K562 (cell line): ENCODE measurements at regions not wholly inside any gene's neighbourhood (a gene's known extent, or its start where the extent isn't known, plus 50 kb on each side); places are given as distances from the start of the nearest gene placed in this dataset.

ENCODE experiments used
- FOXM1 ChIP-seq, 2 experiments: fragments of 450-650 bp in 1 of 2; sonication (generic) in 1 of 2; formaldehyde crosslinking in 1 of 2; IDR thresholded peaks; 2 replicates each; pipeline versions ENCODE4 v1.6.1 to v1.9.0; 2017 to 2022; ENCODE audit warnings: low read depth in 2 of 2, mild to moderate bottlenecking in 2 of 2, missing genetic modification reagents in 1 of 2, moderate library complexity in 1 of 2
- GATAD2A ChIP-seq: fragments of 450-650 bp; IDR thresholded peaks from 2 replicates; pipeline ENCODE4 v1.6.1; 2017
- HMGN3 ChIP-seq: IDR thresholded peaks from 2 replicates; pipeline ENCODE4 v1.6.1; 2011; ENCODE audit warnings: borderline replicate concordance, low read depth, mild to moderate bottlenecking, mixed read lengths, low read length; ENCODE audit not compliant: insufficient read length; ENCODE audit errors: extremely low read depth
- KDM4B ChIP-seq, 2 experiments: fragments of 450-650 bp in 1 of 2; sonication (generic) in 1 of 2; IDR thresholded peaks; 2 replicates each; pipeline ENCODE4 v1.6.1; 2016 to 2017; ENCODE audit warnings: borderline replicate concordance in 2 of 2, antibody characterized with exemption in 1 of 2, low read depth in 1 of 2, mild to moderate bottlenecking in 1 of 2
- MGA ChIP-seq: fragments of 450-650 bp; IDR thresholded peaks from 2 replicates; pipeline ENCODE4 v1.6.1; 2016; ENCODE audit warnings: mild to moderate bottlenecking, moderate library complexity
- NFE2 ChIP-seq: IDR thresholded peaks from 2 replicates; pipeline ENCODE4 v1.6.1; 2014; ENCODE audit warnings: antibody characterized with exemption, low read depth
- PBX2 ChIP-seq, 2 experiments: IDR thresholded peaks in 1 of 2; conservative IDR thresholded peaks in 1 of 2; 2 replicates each; pipeline ENCODE4 v1.6.1; 2016; ENCODE audit warnings: low read depth in 2 of 2, mild to moderate bottlenecking in 1 of 2, missing compliant biosample characterization in 1 of 2, missing genetic modification characterization in 1 of 2, moderate library complexity in 1 of 2
- SIN3A ChIP-seq, 2 experiments: fragments of 150-350 bp in 1 of 2; IDR thresholded peaks; 2 replicates each; pipeline ENCODE4 v1.6.1; 2011 to 2016; ENCODE audit warnings: borderline replicate concordance in 2 of 2, low read depth in 2 of 2, low read length in 2 of 2, mild to moderate bottlenecking in 2 of 2, moderate library complexity in 2 of 2; ENCODE audit not compliant: control insufficient read depth in 1 of 2
- SMC3 ChIP-seq: conservative IDR thresholded peaks from 2 replicates; pipeline ENCODE4 v1.6.1; 2011; ENCODE audit warnings: low read depth, low read length, improper control_type of control experiment; ENCODE audit not compliant: insufficient read depth
- TARDBP ChIP-seq: fragments of 450-650 bp; IDR thresholded peaks from 2 replicates; pipeline ENCODE4 v1.6.1; 2016
- ZBTB8A ChIP-seq: fragments of 450-650 bp; IDR thresholded peaks from 2 replicates; pipeline ENCODE4 v1.6.1; 2018; ENCODE audit warnings: mild to moderate bottlenecking, moderate library complexity; ENCODE audit not compliant: partially characterized antibody
- ZC3H8 ChIP-seq: fragments of 450-650 bp; IDR thresholded peaks from 2 replicates; pipeline ENCODE4 v1.6.1; 2017
- ZNF347 ChIP-seq: fragments of 450-650 bp; formaldehyde crosslinking; IDR thresholded peaks from 2 replicates; pipeline ENCODE4 v1.4.0; 2020; ENCODE audit warnings: low read depth, mild to moderate bottlenecking, moderate library complexity
- ZNF41 ChIP-seq: fragments of 250-450 bp; sonication (Bioruptor Pico); conservative IDR thresholded peaks from 2 replicates; pipeline ENCODE4 v1.4.0; 2020; ENCODE audit warnings: mild to moderate bottlenecking

- TF ChIP-seq MGA, result no peak
- TF ChIP-seq PBX2 (CRISPR knock-in tag; IDR thresholded peaks at IDR 0.05; ENCODE audit: low read depth), result no peak
- 0 out of 2 replicates have a peak, but pooled peaks have one; percentile 4 for TF ChIP-seq PBX2 (tag; conservative IDR thresholded peaks at IDR 0.05; ENCODE audit: low read depth)
- TF ChIP-seq SMC3, result no peak
- TF ChIP-seq KDM4B (IDR thresholded peaks at IDR 0.05; ENCODE audit: borderline replicate concordance in 2 of 2, low read depth in 1 of 2), result no peak
- TF ChIP-seq TARDBP, result no peak
- peak; percentile 35; the same call in 1 of the 2 replicates for TF ChIP-seq NFE2
- no peak for TF ChIP-seq ZNF347 (CRISPR knock-in tag)
- no peak for TF ChIP-seq HMGN3
- TF ChIP-seq SIN3A (IDR thresholded peaks at IDR 0.05; ENCODE audit: borderline replicate concordance in 2 of 2, control insufficient read depth in 1 of 2, low read depth in 2 of 2, low read length in 2 of 2), result no peak
- no peak for TF ChIP-seq ZC3H8
- no peak for TF ChIP-seq ZNF41 (CRISPR knock-in tag)
- TF ChIP-seq FOXM1 (IDR thresholded peaks at IDR 0.05; ENCODE audit: low read depth), result no peak
- no peak for TF ChIP-seq FOXM1 (CRISPR knock-in tag; IDR thresholded peaks at IDR 0.05; ENCODE audit: low read depth)
- no peak for TF ChIP-seq GATAD2A
- no peak for TF ChIP-seq ZBTB8A
Measured at GRCh38 chr7:32765185-32765584, 126.4 kb downstream of the KBTBD2 start (continued).
